GM23338 (cell line): ENCODE measurements at regions not wholly inside any gene's neighbourhood (a gene's known extent, or its start where the extent isn't known, plus 50 kb on each side); places are given as distances from the start of the nearest gene placed in this dataset.

ENCODE experiments used
- ATAC-seq: fragments of 200-7000 bp; cut with Tn5 transposase; 3 replicates; pipeline ENCODE4 v1.9.1; 2020
- DNase-seq: peaks from one replicate; pipeline ENCODE4 v3.0.0-alpha.2; 2015; ENCODE audit warnings: low spot score
- H2AFZ ChIP-seq: fragments of 200-600 bp; sonication (generic); 2 replicates; pipeline ENCODE4 v1.8.0; 2016; ENCODE audit warnings: antibody characterized with exemption, mild to moderate bottlenecking, moderate library complexity
- H3F3A ChIP-seq: fragments of 200-600 bp; sonication (generic); replicated peaks from 2 replicates; pipeline ENCODE4 v1.8.0; 2017; ENCODE audit warnings: antibody characterized with exemption, mixed run types, low read depth
- H3K27ac ChIP-seq: fragments of 200-600 bp; sonication (generic); 2 replicates; pipeline ENCODE4 v1.6.1; 2016; ENCODE audit warnings: low read depth
- H3K27me3 ChIP-seq: fragments of 200-600 bp; sonication (generic); 2 replicates; pipeline ENCODE4 v1.8.0; 2016; ENCODE audit warnings: mild to moderate bottlenecking, mixed run types, moderate library complexity; ENCODE audit not compliant: insufficient read depth
- H3K36me3 ChIP-seq: fragments of 200-600 bp; sonication (generic); 2 replicates; pipeline ENCODE4 v1.8.0; 2016; ENCODE audit warnings: mild to moderate bottlenecking; ENCODE audit not compliant: insufficient read depth
- H3K4me1 ChIP-seq: fragments of 200-600 bp; sonication (generic); 2 replicates; pipeline ENCODE4 v1.8.0; 2016; ENCODE audit warnings: mild to moderate bottlenecking, moderate library complexity; ENCODE audit not compliant: insufficient read depth
- H3K4me2 ChIP-seq: fragments of 200-600 bp; sonication (generic); 2 replicates; pipeline ENCODE4 v1.7.1; 2017; ENCODE audit warnings: mixed run types
- H3K4me3 ChIP-seq: fragments of 200-600 bp; sonication (generic); 2 replicates; pipeline ENCODE4 v1.6.1; 2016; ENCODE audit warnings: mixed run types
- H3K79me2 ChIP-seq: fragments of 200-600 bp; sonication (generic); replicated peaks from 2 replicates; pipeline ENCODE4 v1.8.0; 2017; ENCODE audit warnings: mild to moderate bottlenecking; ENCODE audit not compliant: insufficient read depth
- H3K9me2 ChIP-seq: fragments of 200-600 bp; sonication (generic); 2 replicates; pipeline ENCODE4 v1.8.0; 2017; ENCODE audit not compliant: insufficient read depth
- H4K20me1 ChIP-seq: fragments of 200-600 bp; sonication (generic); replicated peaks from 2 replicates; pipeline ENCODE4 v1.8.0; 2017; ENCODE audit warnings: mild to moderate bottlenecking; ENCODE audit not compliant: insufficient read depth
- H3K27ac Mint-ChIP-seq: 2 replicates; pipeline ENCODE4 v1.8.0; 2020; ENCODE audit warnings: inconsistent platforms, mild to moderate bottlenecking, moderate library complexity, mixed read lengths
- H3K27me3 Mint-ChIP-seq: 3 replicates; pipeline ENCODE4 v1.8.0; 2022; ENCODE audit warnings: low read depth, mild to moderate bottlenecking, moderate library complexity, mixed read lengths, inconsistent platforms; ENCODE audit not compliant: insufficient read depth, poor library complexity
- H3K36me3 Mint-ChIP-seq: 3 replicates; pipeline ENCODE4 v1.8.0; 2021; ENCODE audit warnings: low read depth, mild to moderate bottlenecking, inconsistent platforms, moderate library complexity, mixed read lengths
- H3K4me1 Mint-ChIP-seq: 3 replicates; pipeline ENCODE4 v1.8.0; 2020; ENCODE audit warnings: mild to moderate bottlenecking, inconsistent platforms, mixed read lengths
- H3K4me3 Mint-ChIP-seq: 3 replicates; pipeline ENCODE4 v1.8.0; 2021; ENCODE audit warnings: moderate library complexity, mild to moderate bottlenecking, inconsistent platforms, mixed read lengths
- H3K9me3 Mint-ChIP-seq: 3 replicates; pipeline ENCODE4 v1.8.0; 2020; ENCODE audit warnings: moderate library complexity, mild to moderate bottlenecking, inconsistent platforms, mixed read lengths
- EZH2phosphoT487 ChIP-seq: fragments of 200-600 bp; sonication (generic); IDR thresholded peaks from one replicate; pipeline ENCODE4 v1.8.1; 2018; ENCODE audit warnings: antibody characterized with exemption; ENCODE audit not compliant: unreplicated experiment
- POLR2AphosphoS5 ChIP-seq: IDR thresholded peaks from 2 replicates; pipeline ENCODE4 v1.6.1; 2016; ENCODE audit warnings: antibody characterized with exemption, low read depth
- STAT1 ChIP-seq: IDR thresholded peaks from one replicate; pipeline ENCODE4 v1.6.1; 2016; ENCODE audit warnings: antibody characterized with exemption; ENCODE audit not compliant: unreplicated experiment
- ZNF114 ChIP-seq: fragments of 250-450 bp; sonication (Bioruptor Pico); IDR thresholded peaks from 2 replicates; pipeline ENCODE4 v1.5.0; 2020; ENCODE audit warnings: mild to moderate bottlenecking, moderate library complexity
- TF ChIP-seq, protein P1 (sequence below): IDR thresholded peaks from one replicate; pipeline ENCODE4 v1.6.1; 2018; ENCODE audit warnings: antibody characterized with exemption; ENCODE audit not compliant: unreplicated experiment
- TF ChIP-seq, protein P2 (sequence below): fragments of 250-450 bp; sonication (Bioruptor Pico); IDR thresholded peaks from 2 replicates; pipeline ENCODE4 v1.5.0; 2020; ENCODE audit warnings: mild to moderate bottlenecking, moderate library complexity
- TF ChIP-seq, protein P3 (sequence below): IDR thresholded peaks from 2 replicates; pipeline ENCODE4 v1.6.1; 2016; ENCODE audit warnings: antibody characterized with exemption

DNA sequence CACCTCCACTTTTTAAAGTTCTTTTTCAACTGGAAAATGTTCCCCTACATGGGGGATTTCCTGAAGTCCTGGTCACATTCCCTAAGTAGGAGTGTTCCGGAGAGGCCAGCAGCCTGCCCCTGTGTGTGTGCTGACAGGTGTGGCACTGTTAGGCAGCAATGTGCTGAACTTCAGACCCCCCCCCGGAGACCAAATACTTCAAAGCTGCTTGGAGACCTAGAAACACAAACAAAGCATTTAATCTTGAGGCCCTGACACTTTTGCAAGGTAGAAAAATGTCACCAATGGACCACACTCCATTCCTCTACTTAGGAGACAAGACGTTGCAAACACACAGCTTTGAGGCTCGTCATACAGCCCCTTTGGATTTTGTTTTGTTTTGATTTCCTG is 259.6 kb upstream of the CTNNB1 start:
- Mint-ChIP-seq H3K36me3 (no peaks in the 10 kb centered on the region), H3K9me3 (no peaks in the 10 kb centered on the region), H3K27me3 (no peaks in the 10 kb centered on the region), H3K4me3 (no peak overlapping the region), H3K27ac (no peak overlapping the region), H3K4me1 (no peaks in the 10 kb centered on the region)
- 0 out of 2 replicates have a peak, but pooled peaks cover 4% of the 10 kb centered on the region for H3K36me3 ChIP-seq
- no peak overlapping the region for H3K27ac ChIP-seq
- no peaks in the 10 kb centered on the region for H3F3A ChIP-seq
- no peak overlapping the region for H3K4me2 ChIP-seq
- H3K9me2 ChIP-seq = peaks cover 4% of the 10 kb centered on the region; the same call in 1 of the 2 replicates
- no peak overlapping the region for H2AFZ ChIP-seq
- H3K4me3 ChIP-seq = no peak overlapping the region
- no peaks in the 10 kb centered on the region for H4K20me1 ChIP-seq
- TF ChIP-seq, protein P1, sequence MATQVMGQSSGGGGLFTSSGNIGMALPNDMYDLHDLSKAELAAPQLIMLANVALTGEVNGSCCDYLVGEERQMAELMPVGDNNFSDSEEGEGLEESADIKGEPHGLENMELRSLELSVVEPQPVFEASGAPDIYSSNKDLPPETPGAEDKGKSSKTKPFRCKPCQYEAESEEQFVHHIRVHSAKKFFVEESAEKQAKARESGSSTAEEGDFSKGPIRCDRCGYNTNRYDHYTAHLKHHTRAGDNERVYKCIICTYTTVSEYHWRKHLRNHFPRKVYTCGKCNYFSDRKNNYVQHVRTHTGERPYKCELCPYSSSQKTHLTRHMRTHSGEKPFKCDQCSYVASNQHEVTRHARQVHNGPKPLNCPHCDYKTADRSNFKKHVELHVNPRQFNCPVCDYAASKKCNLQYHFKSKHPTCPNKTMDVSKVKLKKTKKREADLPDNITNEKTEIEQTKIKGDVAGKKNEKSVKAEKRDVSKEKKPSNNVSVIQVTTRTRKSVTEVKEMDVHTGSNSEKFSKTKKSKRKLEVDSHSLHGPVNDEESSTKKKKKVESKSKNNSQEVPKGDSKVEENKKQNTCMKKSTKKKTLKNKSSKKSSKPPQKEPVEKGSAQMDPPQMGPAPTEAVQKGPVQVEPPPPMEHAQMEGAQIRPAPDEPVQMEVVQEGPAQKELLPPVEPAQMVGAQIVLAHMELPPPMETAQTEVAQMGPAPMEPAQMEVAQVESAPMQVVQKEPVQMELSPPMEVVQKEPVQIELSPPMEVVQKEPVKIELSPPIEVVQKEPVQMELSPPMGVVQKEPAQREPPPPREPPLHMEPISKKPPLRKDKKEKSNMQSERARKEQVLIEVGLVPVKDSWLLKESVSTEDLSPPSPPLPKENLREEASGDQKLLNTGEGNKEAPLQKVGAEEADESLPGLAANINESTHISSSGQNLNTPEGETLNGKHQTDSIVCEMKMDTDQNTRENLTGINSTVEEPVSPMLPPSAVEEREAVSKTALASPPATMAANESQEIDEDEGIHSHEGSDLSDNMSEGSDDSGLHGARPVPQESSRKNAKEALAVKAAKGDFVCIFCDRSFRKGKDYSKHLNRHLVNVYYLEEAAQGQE = no peak
- TF ChIP-seq STAT1 = no peak
- H3K79me2 ChIP-seq = no peaks in the 10 kb centered on the region
- DNase-seq (no peak), ATAC-seq (no peak)
- H3K27me3 ChIP-seq = no peaks in the 10 kb centered on the region
- no peaks in the 10 kb centered on the region for H3K4me1 ChIP-seq

DNA sequence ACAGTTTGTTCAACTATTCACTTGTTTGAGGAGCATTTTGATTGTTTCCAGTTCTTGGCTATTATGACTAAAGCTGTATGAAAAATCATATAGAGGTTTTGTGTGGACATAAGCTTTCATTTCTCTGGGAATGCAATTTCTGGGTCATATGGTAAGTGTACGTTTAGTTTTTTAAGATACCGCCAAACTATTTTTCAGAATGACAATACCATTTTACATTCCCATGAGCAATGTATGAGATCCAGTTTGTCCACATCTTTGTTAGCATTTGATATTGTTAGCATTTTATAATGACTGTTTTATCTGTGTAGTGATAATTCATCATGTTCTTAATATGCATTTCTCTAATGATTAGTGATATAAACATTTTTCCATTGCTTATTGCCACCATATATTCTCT is 258.7 kb upstream of the CTNNB1 start:
- H3K9me2 ChIP-seq = peaks cover 6% of the 10 kb centered on the region; the same call in 1 of the 2 replicates
- no peaks in the 10 kb centered on the region for H3F3A ChIP-seq
- ATAC-seq (no peak), DNase-seq (no peak)
- no peak overlapping the region for H3K4me2 ChIP-seq
- no peaks in the 10 kb centered on the region for H3K79me2 ChIP-seq
- H3K4me1 ChIP-seq = no peaks in the 10 kb centered on the region
- H3K4me3 ChIP-seq = no peak overlapping the region
- H3K27ac Mint-ChIP-seq = no peak overlapping the region
- no peaks in the 10 kb centered on the region for H3K27me3 Mint-ChIP-seq
- H3K27me3 ChIP-seq = no peaks in the 10 kb centered on the region
- no peaks in the 10 kb centered on the region for H3K36me3 Mint-ChIP-seq
- no peaks in the 10 kb centered on the region for H4K20me1 ChIP-seq
- no peaks in the 10 kb centered on the region for H3K4me1 Mint-ChIP-seq
- no peak overlapping the region for H2AFZ ChIP-seq
- H3K9me3 Mint-ChIP-seq = no peaks in the 10 kb centered on the region
- no peak overlapping the region for H3K4me3 Mint-ChIP-seq
- no peak overlapping the region for H3K27ac ChIP-seq
- 0 out of 2 replicates have a peak, but pooled peaks cover 2% of the 10 kb centered on the region for H3K36me3 ChIP-seq
- TF ChIP-seq, protein P1 = no peak
- TF ChIP-seq, protein P2, sequence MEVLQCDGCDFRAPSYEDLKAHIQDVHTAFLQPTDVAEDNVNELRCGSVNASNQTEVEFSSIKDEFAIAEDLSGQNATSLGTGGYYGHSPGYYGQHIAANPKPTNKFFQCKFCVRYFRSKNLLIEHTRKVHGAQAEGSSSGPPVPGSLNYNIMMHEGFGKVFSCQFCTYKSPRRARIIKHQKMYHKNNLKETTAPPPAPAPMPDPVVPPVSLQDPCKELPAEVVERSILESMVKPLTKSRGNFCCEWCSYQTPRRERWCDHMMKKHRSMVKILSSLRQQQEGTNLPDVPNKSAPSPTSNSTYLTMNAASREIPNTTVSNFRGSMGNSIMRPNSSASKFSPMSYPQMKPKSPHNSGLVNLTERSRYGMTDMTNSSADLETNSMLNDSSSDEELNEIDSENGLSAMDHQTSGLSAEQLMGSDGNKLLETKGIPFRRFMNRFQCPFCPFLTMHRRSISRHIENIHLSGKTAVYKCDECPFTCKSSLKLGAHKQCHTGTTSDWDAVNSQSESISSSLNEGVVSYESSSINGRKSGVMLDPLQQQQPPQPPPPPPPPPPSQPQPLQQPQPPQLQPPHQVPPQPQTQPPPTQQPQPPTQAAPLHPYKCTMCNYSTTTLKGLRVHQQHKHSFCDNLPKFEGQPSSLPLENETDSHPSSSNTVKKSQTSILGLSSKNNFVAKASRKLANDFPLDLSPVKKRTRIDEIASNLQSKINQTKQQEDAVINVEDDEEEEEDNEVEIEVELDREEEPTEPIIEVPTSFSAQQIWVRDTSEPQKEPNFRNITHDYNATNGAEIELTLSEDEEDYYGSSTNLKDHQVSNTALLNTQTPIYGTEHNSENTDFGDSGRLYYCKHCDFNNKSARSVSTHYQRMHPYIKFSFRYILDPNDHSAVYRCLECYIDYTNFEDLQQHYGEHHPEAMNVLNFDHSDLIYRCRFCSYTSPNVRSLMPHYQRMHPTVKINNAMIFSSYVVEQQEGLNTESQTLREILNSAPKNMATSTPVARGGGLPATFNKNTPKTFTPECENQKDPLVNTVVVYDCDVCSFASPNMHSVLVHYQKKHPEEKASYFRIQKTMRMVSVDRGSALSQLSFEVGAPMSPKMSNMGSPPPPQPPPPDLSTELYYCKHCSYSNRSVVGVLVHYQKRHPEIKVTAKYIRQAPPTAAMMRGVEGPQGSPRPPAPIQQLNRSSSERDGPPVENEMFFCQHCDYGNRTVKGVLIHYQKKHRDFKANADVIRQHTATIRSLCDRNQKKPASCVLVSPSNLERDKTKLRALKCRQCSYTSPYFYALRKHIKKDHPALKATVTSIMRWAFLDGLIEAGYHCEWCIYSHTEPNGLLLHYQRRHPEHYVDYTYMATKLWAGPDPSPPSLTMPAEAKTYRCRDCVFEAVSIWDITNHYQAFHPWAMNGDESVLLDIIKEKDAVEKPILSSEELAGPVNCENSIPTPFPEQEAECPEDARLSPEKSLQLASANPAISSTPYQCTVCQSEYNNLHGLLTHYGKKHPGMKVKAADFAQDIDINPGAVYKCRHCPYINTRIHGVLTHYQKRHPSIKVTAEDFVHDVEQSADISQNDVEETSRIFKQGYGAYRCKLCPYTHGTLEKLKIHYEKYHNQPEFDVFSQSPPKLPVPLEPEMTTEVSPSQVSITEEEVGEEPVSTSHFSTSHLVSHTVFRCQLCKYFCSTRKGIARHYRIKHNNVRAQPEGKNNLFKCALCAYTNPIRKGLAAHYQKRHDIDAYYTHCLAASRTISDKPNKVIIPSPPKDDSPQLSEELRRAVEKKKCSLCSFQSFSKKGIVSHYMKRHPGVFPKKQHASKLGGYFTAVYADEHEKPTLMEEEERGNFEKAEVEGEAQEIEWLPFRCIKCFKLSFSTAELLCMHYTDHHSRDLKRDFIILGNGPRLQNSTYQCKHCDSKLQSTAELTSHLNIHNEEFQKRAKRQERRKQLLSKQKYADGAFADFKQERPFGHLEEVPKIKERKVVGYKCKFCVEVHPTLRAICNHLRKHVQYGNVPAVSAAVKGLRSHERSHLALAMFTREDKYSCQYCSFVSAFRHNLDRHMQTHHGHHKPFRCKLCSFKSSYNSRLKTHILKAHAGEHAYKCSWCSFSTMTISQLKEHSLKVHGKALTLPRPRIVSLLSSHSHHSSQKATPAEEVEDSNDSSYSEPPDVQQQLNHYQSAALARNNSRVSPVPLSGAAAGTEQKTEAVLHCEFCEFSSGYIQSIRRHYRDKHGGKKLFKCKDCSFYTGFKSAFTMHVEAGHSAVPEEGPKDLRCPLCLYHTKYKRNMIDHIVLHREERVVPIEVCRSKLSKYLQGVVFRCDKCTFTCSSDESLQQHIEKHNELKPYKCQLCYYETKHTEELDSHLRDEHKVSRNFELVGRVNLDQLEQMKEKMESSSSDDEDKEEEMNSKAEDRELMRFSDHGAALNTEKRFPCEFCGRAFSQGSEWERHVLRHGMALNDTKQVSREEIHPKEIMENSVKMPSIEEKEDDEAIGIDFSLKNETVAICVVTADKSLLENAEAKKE (CRISPR knock-in tag) = no peak
- TF ChIP-seq STAT1 (no peak), POLR2AphosphoS5 (no peak), EZH2phosphoT487 (no peak), ZNF114 (CRISPR knock-in tag) (no peak)
- TF ChIP-seq, protein P3, sequence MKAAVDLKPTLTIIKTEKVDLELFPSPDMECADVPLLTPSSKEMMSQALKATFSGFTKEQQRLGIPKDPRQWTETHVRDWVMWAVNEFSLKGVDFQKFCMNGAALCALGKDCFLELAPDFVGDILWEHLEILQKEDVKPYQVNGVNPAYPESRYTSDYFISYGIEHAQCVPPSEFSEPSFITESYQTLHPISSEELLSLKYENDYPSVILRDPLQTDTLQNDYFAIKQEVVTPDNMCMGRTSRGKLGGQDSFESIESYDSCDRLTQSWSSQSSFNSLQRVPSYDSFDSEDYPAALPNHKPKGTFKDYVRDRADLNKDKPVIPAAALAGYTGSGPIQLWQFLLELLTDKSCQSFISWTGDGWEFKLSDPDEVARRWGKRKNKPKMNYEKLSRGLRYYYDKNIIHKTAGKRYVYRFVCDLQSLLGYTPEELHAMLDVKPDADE = no peak
